Thyroid gland (tissue), 4 donors: ENCODE measurements at regions not wholly inside any gene's neighbourhood (a gene's known extent, or its start where the extent isn't known, plus 50 kb on each side); places are given as distances from the start of the nearest gene placed in this dataset.

Experiments used
- CTCF ChIP-seq, 6 experiments: fragments of 200-600 bp in 3 of 6; fragments of 450-650 bp in 3 of 6; sonication (generic) in 3 of 6; IDR thresholded peaks; one replicate each; pipeline ENCODE4 v1.5.1; 2016 to 2019; ENCODE audit warnings: antibody characterized with exemption in 6 of 6, mild to moderate bottlenecking in 2 of 6, inconsistent platforms in 1 of 6, moderate library complexity in 1 of 6
- POLR2A ChIP-seq, 2 donors: fragments of 450-650 bp; IDR thresholded peaks; one replicate each; pipeline ENCODE4 v1.6.1; 2017; ENCODE audit warnings: antibody characterized with exemption in 2 of 2, mild to moderate bottlenecking in 2 of 2, moderate library complexity in 1 of 2

- no peak for TF ChIP-seq CTCF (IDR thresholded peaks at IDR 0.05)
- TF ChIP-seq POLR2A (IDR thresholded peaks at IDR 0.05) = no peak
These were observed 196.5 kb upstream of the PGR start for GRCh38 chr11:101326141-101326540.
